AG04449 (cell line): ENCODE measurements at regions not wholly inside any gene's neighbourhood (a gene's known extent, or its start where the extent isn't known, plus 50 kb on each side); places are given as distances from the start of the nearest gene placed in this dataset.

Source experiments
- CTCF ChIA-PET: fragments of 350-600 bp; formaldehyde crosslinking; extraction: SDS; loops from one replicate; lab custom pipeline; 2021; ENCODE audit warnings: antibody characterized with exemption; lab: Yijun Ruan, JAX
- POLR2A ChIA-PET: fragments of 400-600, 350-600 bp; formaldehyde crosslinking; extraction: SDS; loops from one replicate; lab custom pipeline; 2020; ENCODE audit warnings: antibody characterized with exemption, inconsistent platforms; lab: Yijun Ruan, JAX
- DNase-seq: peaks from one replicate; pipeline ENCODE4 v3.0.0-alpha.2; 2010; ENCODE audit warnings: low read depth, low spot score
- H3K4me3 ChIP-seq: 2 replicates; pipeline ENCODE4 v1.5.1; 2011; ENCODE audit warnings: low read depth, mild to moderate bottlenecking, control low read depth, low read length
- CTCF ChIP-seq: IDR thresholded peaks from one replicate; pipeline ENCODE4 v1.5.1; 2011; ENCODE audit warnings: mild to moderate bottlenecking, moderate library complexity, low read length, control low read depth, inconsistent platforms; ENCODE audit not compliant: insufficient read depth; ENCODE audit errors: missing control alignments

GRCh38 chr7:41142904-41143473, 559.9 kb downstream of the INHBA start:
- ChIA-PET POLR2A (no interaction called here), CTCF (no interaction called here)
- TF ChIP-seq CTCF: no peak
- DNase-seq: no peak
- no peak overlapping the region for H3K4me3 ChIP-seq

- ChIA-PET CTCF (no interaction called here), POLR2A (no interaction called here)
- TF ChIP-seq CTCF: no peak
- no peak overlapping the region for H3K4me3 ChIP-seq
- DNase-seq: no peak
Observed at GRCh38 chr7:41139789-41140188, 563.1 kb downstream of the INHBA start.

- ChIA-PET POLR2A (no interaction called here), CTCF (interaction anchor here (1.7 kb wide), 1 partner anchor 36 kb away, joined by 3 read pairs; no protein-coding TSS in a partner anchor)
- no peak for DNase-seq
- no peak for TF ChIP-seq CTCF
- H3K4me3 ChIP-seq: no peak overlapping the region
Observed at GRCh38 chr7:41136551-41136950, 566.3 kb downstream of the INHBA start.

GRCh38 chr7:41135511-41135910, 567.4 kb downstream of the INHBA start:
- ChIA-PET POLR2A (no interaction called here), CTCF (interaction anchor here (1.7 kb wide), 1 partner anchor 35 kb away, joined by 3 read pairs; no protein-coding TSS in a partner anchor)
- TF ChIP-seq CTCF: no peak

GRCh38 chr7:41134300-41135255, 568.3 kb downstream of the INHBA start:
- no peak for TF ChIP-seq CTCF
- no peak overlapping the region for H3K4me3 ChIP-seq
- ChIA-PET POLR2A (no interaction called here), CTCF (interaction anchor here (1.7 kb wide), 1 partner anchor 34 kb away, joined by 3 read pairs; no protein-coding TSS in a partner anchor)
- DNase-seq: no peak

More at GRCh38 chr7:41135511-41135910, 567.4 kb downstream of the INHBA start:
- DNase-seq: no peak
- H3K4me3 ChIP-seq: no peak overlapping the region

- no peak for DNase-seq
- ChIA-PET CTCF (interaction anchor here (0.9 kb wide), 1 partner anchor 28 kb away, joined by 3 read pairs; no protein-coding TSS in a partner anchor), POLR2A (no interaction called here)
- H3K4me3 ChIP-seq: no peak overlapping the region
- no peak for TF ChIP-seq CTCF
Observed at GRCh38 chr7:41133690-41134299, 569.1 kb downstream of the INHBA start.
